ENCODE measurements at regions not wholly inside any gene's neighbourhood (a gene's known extent, or its start where the extent isn't known, plus 50 kb on each side); places are given as distances from the start of the nearest gene placed in this dataset.
A peak's percentile ranks its signal among the peaks of the same experiment; 100 is the strongest.

DNA sequence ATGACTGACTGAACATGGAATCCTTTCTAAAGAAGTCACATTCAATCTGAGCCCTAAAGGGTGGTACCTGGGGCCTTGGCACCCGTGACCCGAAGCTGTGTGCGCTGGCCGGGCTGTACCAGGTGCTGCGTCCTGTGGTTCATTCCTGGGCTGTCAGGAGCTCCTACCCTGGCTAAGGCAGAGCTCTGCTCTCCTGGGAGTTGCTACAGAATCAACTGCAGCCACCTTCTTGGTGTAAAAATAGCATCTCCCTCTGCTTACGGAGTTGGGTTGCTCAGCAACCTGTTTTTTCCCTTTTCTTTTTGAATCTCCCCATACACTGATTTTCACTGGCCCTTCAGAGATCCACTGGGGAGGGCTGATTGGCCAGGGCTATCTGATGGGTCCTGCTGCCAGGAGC, 236.6 kb upstream of the PDE10A start:
- no peak for DNase-seq

DNA sequence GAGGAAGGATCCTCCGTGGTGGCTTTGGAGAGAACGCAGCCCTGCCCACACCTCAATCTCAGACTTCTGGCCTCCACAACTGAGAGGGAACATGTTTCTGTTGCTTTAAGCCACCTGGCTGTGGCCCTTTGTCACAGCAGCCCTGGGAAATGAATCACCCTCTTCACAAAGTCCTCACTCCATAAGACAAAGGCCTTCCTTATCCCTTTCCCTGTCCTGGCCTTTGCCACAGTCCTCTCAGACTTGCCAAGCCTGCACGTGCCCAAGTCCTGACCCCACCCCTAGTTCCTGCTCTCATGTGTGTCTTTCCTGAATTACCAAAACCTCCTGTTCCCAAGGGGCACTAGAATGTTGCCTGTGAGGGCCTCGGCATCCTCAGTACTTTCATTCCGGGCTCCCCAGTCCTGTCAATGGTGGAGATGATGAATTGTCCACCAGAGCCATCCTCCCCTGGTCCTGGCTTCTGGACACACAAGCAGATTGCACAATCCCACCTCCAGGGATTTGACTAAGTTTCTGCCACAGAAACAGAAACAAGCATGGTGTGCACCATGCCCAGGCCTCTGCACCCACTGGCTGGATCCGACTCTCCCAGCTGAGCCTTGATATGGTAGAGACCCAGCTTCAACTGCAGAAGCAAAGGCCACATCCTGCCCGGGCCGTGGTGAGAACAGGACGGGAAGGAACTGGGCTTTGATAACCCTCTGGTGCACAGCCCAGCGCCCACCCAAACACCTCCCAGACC, 232.6 kb upstream of the PDE10A start:
- no peak for DNase-seq

GRCh38 chr6:165894171-165894825, 231.3 kb upstream of the PDE10A start:
- no peak for DNase-seq

DNA sequence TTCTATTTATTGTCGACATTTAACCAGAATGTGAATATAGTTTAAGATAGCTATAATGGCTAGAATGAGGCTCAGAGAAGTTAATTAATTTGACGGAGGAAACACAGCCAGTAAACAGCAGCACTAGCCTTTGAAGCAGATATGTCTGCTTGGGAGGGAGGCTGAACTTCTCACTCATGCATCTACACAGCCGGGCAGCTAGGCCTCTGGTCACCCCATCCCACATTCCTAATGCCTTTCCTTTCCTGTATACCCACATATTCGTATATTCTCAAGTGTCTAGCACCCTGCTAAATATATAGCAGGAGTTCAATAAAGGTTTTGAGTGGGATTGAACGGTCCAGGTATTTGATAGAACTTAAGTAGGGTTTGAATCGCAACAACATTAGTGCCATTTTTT, 230.4 kb upstream of the PDE10A start:
- no peak for DNase-seq

GRCh38 chr6:165891320-165891719, 228.3 kb upstream of the PDE10A start:
- no peak for DNase-seq

- no peak for DNase-seq
These were observed 227.3 kb upstream of the PDE10A start for GRCh38 chr6:165890404-165890735.

GRCh38 chr6:165889636-165890403, 226.8 kb upstream of the PDE10A start:
- no peak for DNase-seq

GRCh38 chr6:165886169-165886568, 223.1 kb upstream of the PDE10A start:
- DNase-seq, result no peak

DNA sequence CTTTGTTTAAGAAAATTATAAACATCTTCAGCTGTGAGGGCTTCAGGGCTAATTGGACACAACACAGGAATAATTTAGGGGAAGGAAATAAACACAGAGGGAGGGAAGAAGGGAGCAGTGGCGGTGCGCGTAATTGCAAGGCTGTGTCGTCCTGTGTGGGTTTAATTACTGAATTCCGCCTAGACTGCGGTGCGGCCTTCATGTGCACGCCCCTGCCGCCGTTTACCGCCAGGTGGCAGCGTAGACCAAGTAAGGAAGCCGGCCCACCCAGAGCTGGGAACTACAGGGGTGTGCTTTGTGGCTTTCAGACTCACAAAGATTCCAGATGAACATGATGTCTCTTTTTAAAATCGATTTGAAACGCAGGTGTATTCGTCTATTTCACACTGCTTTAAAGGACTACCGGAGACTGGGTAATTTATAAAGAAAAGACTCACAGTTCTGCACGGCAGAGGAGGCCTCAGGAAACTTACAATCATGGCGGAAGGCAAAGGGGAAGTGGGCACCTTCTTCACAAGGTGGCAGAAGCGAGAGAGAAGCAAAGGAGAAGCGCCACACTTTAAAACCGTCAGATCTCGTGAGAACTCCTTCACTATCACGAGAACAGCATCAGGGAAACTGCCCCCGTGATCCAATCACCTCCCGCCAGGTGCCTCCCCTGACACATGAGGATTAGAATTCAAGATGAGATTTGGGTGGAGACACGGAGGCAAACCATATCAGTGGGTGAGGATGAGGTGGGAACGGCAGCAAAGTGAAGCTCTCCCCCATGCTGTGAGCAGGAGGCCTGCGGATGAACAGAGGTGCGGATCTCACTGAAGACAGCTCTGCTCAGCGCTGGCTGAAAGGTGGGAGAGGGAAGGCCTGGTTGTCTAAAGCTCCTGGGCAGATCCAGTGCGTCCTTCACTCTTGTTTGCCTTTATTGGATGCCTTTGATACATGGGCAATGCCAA, 222.0 kb upstream of the PDE10A start:
- DNase-seq, result peak; percentile 41

DNA sequence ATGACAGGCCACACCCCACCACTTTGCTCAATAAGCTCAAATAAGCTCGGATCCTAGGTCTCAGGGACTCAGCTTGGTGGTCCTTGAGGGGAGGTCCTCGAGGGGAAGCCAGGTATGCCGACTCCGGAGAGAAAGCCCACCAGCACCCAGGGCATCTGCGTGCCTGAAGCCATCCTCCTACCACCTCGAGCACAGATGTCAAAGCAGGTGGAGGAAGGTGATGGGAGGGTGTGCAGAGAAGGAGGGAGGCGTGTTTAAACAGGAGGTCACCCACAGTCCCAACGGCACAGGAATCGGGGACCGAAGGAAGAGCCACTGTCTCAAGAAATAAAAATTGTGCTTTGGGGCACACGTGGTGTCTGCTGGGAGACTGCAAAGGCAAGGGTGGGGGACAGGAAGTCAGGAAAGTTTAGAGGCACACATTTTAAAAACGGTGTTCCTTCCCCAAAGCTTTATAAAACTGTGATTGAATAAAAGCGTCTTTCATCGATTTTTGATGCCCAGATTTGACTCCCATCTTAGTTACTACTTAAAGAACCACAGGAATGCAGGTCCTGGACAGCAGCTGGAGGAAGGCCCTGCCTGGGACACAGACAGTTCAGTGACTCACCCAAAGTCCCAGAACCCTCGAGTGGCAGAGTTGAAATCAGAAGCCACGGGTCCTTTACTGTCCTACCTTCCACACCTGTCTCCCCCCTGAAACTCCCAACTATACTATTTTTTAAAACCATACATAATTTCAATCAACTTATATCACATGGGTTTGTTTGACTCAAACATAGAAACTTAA, 221.0 kb upstream of the PDE10A start:
- no peak for DNase-seq

GRCh38 chr6:165881806-165882205, 218.8 kb upstream of the PDE10A start:
- DNase-seq, result no peak

GRCh38 chr6:165880686-165881085, 217.6 kb upstream of the PDE10A start:
- DNase-seq, result no peak

DNA sequence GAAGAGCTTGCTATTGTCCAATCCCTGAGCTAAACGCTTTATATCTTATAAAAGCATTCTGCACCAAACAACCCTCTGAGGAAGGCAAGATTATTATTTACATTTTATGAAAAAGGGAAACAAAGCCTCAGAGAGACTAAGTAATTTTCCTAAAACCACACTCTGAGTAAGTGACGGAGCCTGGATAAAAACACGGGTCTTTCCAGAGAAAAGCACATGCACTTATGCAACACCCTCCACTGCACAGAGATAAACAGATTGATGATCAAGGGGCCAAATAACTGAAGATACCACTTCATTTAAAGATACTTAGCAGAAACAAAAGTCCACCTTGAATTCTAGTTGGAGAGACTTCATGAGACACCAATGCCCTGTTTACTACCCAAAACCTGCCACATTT, 214.7 kb upstream of the PDE10A start:
- no peak for DNase-seq

DNA sequence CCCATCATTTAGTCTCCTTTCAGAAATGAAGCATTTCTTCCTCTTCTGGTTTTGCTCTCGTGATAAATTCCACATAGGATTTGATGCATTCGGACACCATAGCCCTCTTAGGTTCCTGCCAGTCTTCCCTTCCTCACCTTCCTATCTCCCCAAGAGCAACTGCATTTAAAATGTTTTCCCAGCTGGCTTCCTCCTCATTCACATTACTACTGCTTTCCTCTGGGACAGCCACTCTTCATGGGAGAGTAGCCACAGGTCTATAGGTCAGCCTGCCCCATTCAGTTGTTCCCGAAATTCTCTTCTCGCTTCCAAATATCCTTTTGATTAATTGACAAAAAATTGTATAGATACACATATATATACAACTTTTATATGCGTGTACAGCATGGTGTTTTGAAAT, 214.2 kb upstream of the PDE10A start:
- no peak for DNase-seq

DNA sequence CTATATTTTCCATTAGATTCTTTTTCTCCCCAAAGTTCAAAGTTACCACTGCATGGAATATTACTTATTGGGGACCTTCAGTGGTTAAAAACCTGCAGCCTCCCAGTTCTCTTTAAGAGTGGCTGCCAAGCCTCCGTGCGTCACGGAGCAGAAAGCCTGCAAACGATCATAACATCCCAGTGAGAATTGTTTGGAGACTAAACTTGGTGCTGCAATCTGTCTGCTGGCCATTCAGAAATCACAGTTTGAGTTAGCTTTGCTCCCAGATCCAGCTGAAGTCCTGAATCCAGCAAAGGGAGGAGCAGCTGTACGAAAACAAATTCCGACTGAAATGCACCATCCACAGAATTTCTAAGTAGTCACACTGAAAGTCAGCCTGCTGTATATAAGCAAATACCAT, 213.5 kb upstream of the PDE10A start:
- no peak for DNase-seq

- DNase-seq, result no peak
These were observed 212.9 kb upstream of the PDE10A start for GRCh38 chr6:165875946-165876345.

DNA sequence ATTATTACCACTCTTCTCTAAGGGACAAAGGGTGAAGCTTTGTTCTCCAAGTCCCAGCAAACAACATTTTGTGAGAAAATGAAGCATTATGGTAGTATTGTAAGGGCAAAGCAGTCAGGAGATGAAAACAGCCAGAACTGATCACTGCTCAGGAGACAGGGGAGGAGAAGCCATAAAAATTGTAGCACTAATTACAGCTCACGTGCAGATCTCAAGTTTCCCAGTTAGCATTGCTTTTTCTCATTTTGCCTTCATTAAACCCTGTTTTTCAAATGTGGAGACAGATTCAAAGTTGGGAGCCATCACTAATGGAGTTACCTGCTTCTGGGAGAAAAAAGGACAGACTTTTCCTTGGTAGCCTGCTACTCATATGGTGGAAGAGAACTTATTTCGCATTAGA, 210.9 kb upstream of the PDE10A start:
- DNase-seq, result no peak

DNA sequence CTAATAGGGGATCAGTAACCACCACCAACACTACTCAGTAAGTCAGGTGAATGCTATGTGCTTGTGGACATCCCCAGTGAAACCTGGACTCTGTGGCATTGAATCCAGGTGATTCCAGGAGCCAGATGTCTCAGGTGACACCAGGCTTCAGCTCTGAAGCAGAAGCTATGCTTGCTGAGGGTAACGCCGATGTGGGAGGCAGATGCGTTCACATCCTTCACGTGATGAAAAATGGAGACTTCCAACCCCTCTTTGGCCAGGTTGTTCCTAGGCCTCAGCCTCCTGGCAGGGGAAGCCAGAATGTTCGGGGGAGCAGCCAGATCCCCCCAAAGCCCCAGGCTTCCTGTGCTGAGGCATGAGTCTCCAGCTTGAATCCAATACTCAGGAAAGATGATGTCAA, 209.8 kb upstream of the PDE10A start:
- DNase-seq, result no peak

- DNase-seq, result no peak
These were observed 209.3 kb upstream of the PDE10A start for GRCh38 chr6:165872311-165872710.

DNA sequence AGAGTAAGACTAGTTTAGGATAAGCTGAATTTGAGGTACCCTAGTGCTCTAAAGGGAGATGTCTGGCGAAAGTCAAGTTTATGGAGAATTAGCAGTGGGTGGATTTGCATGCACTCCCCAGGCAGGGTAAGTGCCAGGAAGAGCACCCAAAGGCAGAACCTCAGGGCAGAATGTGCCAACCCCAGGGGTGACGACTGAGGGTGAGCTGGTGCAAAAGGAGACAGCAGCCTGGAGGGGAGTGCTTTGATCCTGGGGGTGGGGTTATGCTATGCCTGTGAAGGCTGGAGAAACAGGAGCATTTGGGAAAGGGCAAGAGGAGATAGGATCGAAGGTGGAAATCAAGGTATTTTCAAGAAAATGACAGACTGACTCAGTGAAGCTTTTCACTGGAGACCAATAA, 208.5 kb upstream of the PDE10A start:
- no peak for DNase-seq

- DNase-seq, result no peak
These were observed 206.5 kb upstream of the PDE10A start for GRCh38 chr6:165869526-165869925.

DNA sequence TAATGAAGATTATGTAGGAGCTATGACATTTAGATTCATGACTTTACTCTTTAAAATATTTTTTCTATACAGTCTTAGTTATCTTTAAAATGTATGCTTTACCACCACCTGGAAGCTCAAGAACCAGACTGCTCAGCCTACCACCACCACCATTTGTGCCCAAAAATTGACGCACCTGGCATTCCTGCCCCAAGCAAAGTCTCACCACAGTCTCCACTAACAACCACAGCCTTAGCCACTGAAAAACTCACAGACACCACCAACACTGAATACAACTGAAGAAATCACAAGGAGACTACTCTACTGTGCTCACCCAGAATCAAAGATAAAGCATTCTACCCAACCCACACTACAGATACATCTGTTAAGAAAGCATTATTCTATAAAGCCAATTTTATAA, 201.9 kb upstream of the PDE10A start:
- DNase-seq, result no peak
